Tibial artery (tissue), 4 donors: ENCODE measurements at regions not wholly inside any gene's neighbourhood (a gene's known extent, or its start where the extent isn't known, plus 50 kb on each side); places are given as distances from the start of the nearest gene placed in this dataset.

ENCODE experiments used
- DNase-seq, 2 donors: peaks; one replicate each; pipeline ENCODE4 v3.0.0-alpha.2; 2019
- H3K27ac ChIP-seq, 2 donors: fragments of 200-600 bp; sonication (generic) in 1 of 2; 1 replicate in 1 of 2; 2 replicates in 1 of 2; pipeline ENCODE4 v1.5.1; 2018 to 2019; ENCODE audit warnings: mild to moderate bottlenecking in 1 of 2
- H3K27me3 ChIP-seq, 2 donors: fragments of 200-600 bp; sonication (generic) in 1 of 2; one replicate each; pipeline versions ENCODE4 v1.5.1 to v1.6.0; 2016 to 2019
- H3K36me3 ChIP-seq, 3 donors: fragments of 200-600 bp; sonication (generic) in 2 of 3; one replicate each; pipeline ENCODE4 v1.5.1; 2016 to 2019; ENCODE audit warnings: mild to moderate bottlenecking in 2 of 3
- H3K4me1 ChIP-seq, 4 donors: fragments of 200-600 bp; sonication (generic) in 2 of 4; 1 replicate in 3 of 4; 2 replicates in 1 of 4; pipeline ENCODE4 v1.5.1; 2016 to 2019
- H3K4me3 ChIP-seq, 2 donors: fragments of 200-600 bp; sonication (generic) in 1 of 2; 1 replicate in 1 of 2; 2 replicates in 1 of 2; pipeline ENCODE4 v1.5.1; 2018 to 2019; ENCODE audit warnings: mild to moderate bottlenecking in 2 of 2
- H3K9me3 ChIP-seq, 3 donors: fragments of 200-600 bp; sonication (generic) in 1 of 3; one replicate each; pipeline ENCODE4 v1.5.1; 2016 to 2019
- intact Hi-C: fragments of 100-400 bp; cut with DNase I; formaldehyde crosslinking; loops from one replicate; pipeline ENCODE4 v1.15.0; 2023; ENCODE audit warnings: low total_unique reads
- TF ChIP-seq, protein P1 (sequence below), 2 experiments: fragments of 200-600 bp in 1 of 2; fragments of 450-650 bp in 1 of 2; IDR thresholded peaks; one replicate each; pipeline ENCODE4 v1.5.1; 2017 to 2019; ENCODE audit warnings: antibody characterized with exemption in 2 of 2, mild to moderate bottlenecking in 1 of 2, moderate library complexity in 1 of 2

DNA sequence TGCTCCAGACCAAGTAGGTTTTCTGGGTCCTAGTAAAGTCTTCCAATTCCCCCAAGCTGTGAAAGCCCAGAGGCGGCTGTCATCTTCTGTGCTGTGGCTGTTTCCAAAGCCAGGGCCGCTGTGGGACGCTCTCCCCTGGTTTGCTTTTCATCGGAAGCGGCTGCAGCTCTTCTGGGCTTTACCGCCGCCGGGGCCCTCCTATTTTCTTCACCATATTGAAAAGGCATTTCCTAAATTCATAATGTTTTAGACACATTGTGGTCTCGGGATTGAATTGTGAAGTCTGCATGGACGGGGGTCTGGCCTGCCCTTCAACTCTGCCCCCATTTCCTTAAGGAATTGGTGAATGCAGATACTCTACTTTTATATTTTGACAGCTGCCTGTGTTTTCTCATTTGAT lies 551.4 kb upstream of the MGMT start:
- no peak for DNase-seq
- TF ChIP-seq, protein P1, sequence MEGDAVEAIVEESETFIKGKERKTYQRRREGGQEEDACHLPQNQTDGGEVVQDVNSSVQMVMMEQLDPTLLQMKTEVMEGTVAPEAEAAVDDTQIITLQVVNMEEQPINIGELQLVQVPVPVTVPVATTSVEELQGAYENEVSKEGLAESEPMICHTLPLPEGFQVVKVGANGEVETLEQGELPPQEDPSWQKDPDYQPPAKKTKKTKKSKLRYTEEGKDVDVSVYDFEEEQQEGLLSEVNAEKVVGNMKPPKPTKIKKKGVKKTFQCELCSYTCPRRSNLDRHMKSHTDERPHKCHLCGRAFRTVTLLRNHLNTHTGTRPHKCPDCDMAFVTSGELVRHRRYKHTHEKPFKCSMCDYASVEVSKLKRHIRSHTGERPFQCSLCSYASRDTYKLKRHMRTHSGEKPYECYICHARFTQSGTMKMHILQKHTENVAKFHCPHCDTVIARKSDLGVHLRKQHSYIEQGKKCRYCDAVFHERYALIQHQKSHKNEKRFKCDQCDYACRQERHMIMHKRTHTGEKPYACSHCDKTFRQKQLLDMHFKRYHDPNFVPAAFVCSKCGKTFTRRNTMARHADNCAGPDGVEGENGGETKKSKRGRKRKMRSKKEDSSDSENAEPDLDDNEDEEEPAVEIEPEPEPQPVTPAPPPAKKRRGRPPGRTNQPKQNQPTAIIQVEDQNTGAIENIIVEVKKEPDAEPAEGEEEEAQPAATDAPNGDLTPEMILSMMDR (IDR thresholded peaks at IDR 0.05), result no peak
- no peaks in the 10 kb centered on the region for H3K9me3 ChIP-seq
- H3K36me3 ChIP-seq, result no peaks in the 10 kb centered on the region
- intact Hi-C loops, result no loop called here
- no peak overlapping the region for H3K27ac ChIP-seq
- no peaks in the 10 kb centered on the region for H3K4me1 ChIP-seq
- no peak overlapping the region for H3K4me3 ChIP-seq
- peaks cover 0 to 9% of the 10 kb centered on the region in 2 donors for H3K27me3 ChIP-seq

DNA sequence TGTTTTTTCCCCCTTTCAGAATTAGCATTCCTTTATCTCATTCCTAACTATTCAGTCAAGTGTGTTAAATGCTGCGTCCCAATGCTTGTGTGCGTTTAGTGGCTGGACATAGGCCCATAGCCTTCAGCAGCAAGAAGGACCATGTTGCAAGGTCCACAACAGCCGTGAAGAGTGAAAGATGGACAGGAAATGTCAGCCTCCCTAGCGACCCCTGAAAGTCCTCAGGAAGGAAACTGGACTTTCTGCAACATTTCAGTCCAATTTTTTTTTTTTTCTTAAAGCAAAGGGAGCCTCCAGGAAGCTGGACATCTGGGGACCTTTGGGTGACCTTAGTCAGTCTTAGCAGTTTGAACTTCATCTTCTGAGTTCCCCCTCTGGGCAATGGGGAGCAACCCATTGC lies 550.7 kb upstream of the MGMT start:
- intact Hi-C loops, result no loop called here
- no peak overlapping the region for H3K4me3 ChIP-seq
- TF ChIP-seq, protein P1 (IDR thresholded peaks at IDR 0.05), result no peak
- H3K4me1 ChIP-seq, result no peaks in the 10 kb centered on the region
- H3K27ac ChIP-seq, result no peak overlapping the region
- DNase-seq, result no peak
- H3K9me3 ChIP-seq, result no peaks in the 10 kb centered on the region
- no peaks in the 10 kb centered on the region for H3K36me3 ChIP-seq
- H3K27me3 ChIP-seq, result peaks cover 0 to 9% of the 10 kb centered on the region in 2 donors

GRCh38 chr10:128921389-128922022 lies 545.5 kb upstream of the MGMT start:
- TF ChIP-seq, protein P1 (IDR thresholded peaks at IDR 0.05), result no peak
- H3K27me3 ChIP-seq, result peaks cover 0 to 9% of the 10 kb centered on the region in 2 donors
- no peaks in the 10 kb centered on the region for H3K36me3 ChIP-seq
- H3K4me3 ChIP-seq, result no peak overlapping the region
- no peak for DNase-seq
- intact Hi-C loops, result no loop called here
- no peaks in the 10 kb centered on the region for H3K4me1 ChIP-seq
- no peak overlapping the region for H3K27ac ChIP-seq
- no peaks in the 10 kb centered on the region for H3K9me3 ChIP-seq

- TF ChIP-seq, protein P1 (IDR thresholded peaks at IDR 0.05), result no peak
- Histone ChIP-seq H3K27ac (no peak overlapping the region), H3K27me3 (peaks cover 0 to 4% of the 10 kb centered on the region in 2 donors), H3K36me3 (no peaks in the 10 kb centered on the region), H3K9me3 (no peaks in the 10 kb centered on the region), H3K4me3 (no peak overlapping the region), H3K4me1 (no peaks in the 10 kb centered on the region)
- peak in 1 of 2 donors; percentile 41 for DNase-seq
- intact Hi-C loops, result no loop called here
These were observed 544.9 kb upstream of the MGMT start for GRCh38 chr10:128922172-128922571.

DNA sequence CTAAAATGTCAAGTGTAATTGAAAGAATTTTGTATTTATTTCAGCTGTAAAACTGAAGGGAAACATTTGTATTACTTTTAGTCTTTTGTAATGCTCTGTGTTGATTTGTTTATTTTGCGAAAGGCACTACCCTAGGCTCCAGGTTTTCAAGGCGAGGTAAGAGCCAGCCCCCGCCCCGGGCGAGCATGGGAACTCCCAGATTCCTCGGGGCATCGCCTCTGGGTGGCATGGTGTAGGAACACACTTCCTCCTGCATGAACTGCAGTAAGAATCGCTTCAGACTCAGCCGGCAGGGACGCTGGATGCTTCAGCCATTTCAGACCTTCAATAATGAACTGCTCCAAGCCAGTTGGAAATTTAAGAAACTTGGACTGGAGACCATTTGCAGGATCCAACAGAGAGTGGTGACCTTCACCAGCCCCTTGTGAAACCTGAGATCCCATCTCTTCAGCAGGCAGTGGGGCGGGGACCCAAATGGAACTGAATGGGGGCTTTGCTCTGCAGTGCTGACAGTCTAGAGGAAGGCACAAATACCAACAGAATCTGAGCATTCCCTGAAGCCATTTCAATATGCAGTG lies 544.3 kb upstream of the MGMT start:
- TF ChIP-seq, protein P1 (IDR thresholded peaks at IDR 0.05), result no peak
- intact Hi-C loops, result no loop called here

More for the DNA sequence above, 544.3 kb upstream of the MGMT start:
- Histone ChIP-seq H3K4me1 (peaks cover 0 to 2% (median under 1%) of the 10 kb centered on the region in 4 donors), H3K27me3 (peaks cover 0 to 1% of the 10 kb centered on the region in 2 donors), H3K27ac (no peak overlapping the region), H3K4me3 (no peak overlapping the region), H3K36me3 (no peaks in the 10 kb centered on the region), H3K9me3 (no peaks in the 10 kb centered on the region)
- DNase-seq, result no peak
